ENCODE measurements at regions not wholly inside any gene's neighbourhood (a gene's known extent, or its start where the extent isn't known, plus 50 kb on each side); places are given as distances from the start of the nearest gene placed in this dataset.

DNA sequence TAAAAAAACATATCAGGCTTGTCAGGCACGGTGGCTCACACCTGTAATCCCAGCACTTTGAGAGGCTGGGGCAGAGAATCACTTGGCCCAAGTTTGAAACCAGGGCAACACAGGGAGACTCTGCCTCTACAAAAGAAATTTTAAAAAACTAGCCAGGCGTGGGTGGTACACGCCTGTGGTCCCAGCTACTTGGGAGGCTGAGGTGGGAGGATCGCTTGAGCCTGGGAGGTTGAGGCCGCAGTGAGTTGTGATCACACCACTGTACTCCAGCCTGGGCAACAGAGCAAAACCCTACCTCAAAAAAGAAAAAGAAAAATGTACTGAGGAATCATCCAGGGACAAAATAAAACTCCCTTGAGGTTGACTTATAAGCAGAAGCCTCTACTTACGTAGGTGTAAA is 149.9 kb upstream of the KLF14 start:
- Histone ChIP-seq H3K27me3 (replicated peaks; ENCODE audit: control insufficient read depth, insufficient read depth, low read length) (no peaks in the 10 kb centered on the region), H3K36me3 (ENCODE audit: control insufficient read depth, insufficient read depth, low read length) (no peaks in the 10 kb centered on the region), H3K9me3 (no peaks in the 10 kb centered on the region), H3K4me1 (peaks cover 18% of the 10 kb centered on the region), H3K4me3 (ENCODE audit: low read depth, low read length) (no peak overlapping the region)
- no peak overlapping the region for H3K27ac Mint-ChIP-seq (ENCODE audit: unreplicated experiment)
- no TSS peak for BruUV-seq (replicated peaks)
- DNase-seq = no peak
- H3K27me3 Mint-ChIP-seq (ENCODE audit: insufficient read depth, unreplicated experiment) = no peaks in the 10 kb centered on the region
- H3K4me1 Mint-ChIP-seq (ENCODE audit: low read depth, unreplicated experiment) = peaks cover 27% of the 10 kb centered on the region
- intact Hi-C loops (cut with micrococcal nuclease; ENCODE audit: unreplicated experiment) = no loop called here
- CTCF ChIA-PET = no interaction called here
- H3K9me3 Mint-ChIP-seq (ENCODE audit: unreplicated experiment) = no peaks in the 10 kb centered on the region
- no peak overlapping the region for H3K4me3 Mint-ChIP-seq (ENCODE audit: unreplicated experiment)
- peaks cover 17% of the 10 kb centered on the region for H3K36me3 Mint-ChIP-seq (ENCODE audit: insufficient read depth, unreplicated experiment)
- POLR2A ChIA-PET = no interaction called here
- no peak for TF ChIP-seq CTCF (IDR thresholded peaks at IDR 0.05; ENCODE audit: insufficient read depth in 1 of 2, low read depth in 1 of 2, low read length in 1 of 2, severe bottlenecking in 1 of 2, unreplicated experiment in 1 of 2)

GRCh38 chr7:130884437-130885417 is 150.7 kb upstream of the KLF14 start:
- TF ChIP-seq CTCF (IDR thresholded peaks at IDR 0.05; ENCODE audit: insufficient read depth in 1 of 2, low read depth in 1 of 2, low read length in 1 of 2, severe bottlenecking in 1 of 2, unreplicated experiment in 1 of 2) = no peak
- no peaks in the 10 kb centered on the region for H3K27me3 ChIP-seq (replicated peaks; ENCODE audit: control insufficient read depth, insufficient read depth, low read length)
- ChIA-PET CTCF (interaction anchor here (0.7 to 1.6 kb wide), 5 partner anchors 9 to 156 kb away, joined by 3 to 17 read pairs (median 3); no protein-coding TSS in a partner anchor), POLR2A (interaction anchor here (0.8 kb wide), 1 partner anchor 39 kb away, joined by 4 read pairs; no protein-coding TSS in a partner anchor)
- H3K4me1 ChIP-seq = peaks cover 18% of the 10 kb centered on the region
- Mint-ChIP-seq H3K27ac (ENCODE audit: unreplicated experiment) (peak overlapping the region; percentile 60), H3K4me1 (ENCODE audit: low read depth, unreplicated experiment) (peaks cover 27% of the 10 kb centered on the region), H3K4me3 (ENCODE audit: unreplicated experiment) (no peak overlapping the region), H3K27me3 (ENCODE audit: insufficient read depth, unreplicated experiment) (no peaks in the 10 kb centered on the region), H3K36me3 (ENCODE audit: insufficient read depth, unreplicated experiment) (peaks cover 17% of the 10 kb centered on the region), H3K9me3 (ENCODE audit: unreplicated experiment) (no peaks in the 10 kb centered on the region)
- intact Hi-C loops (cut with micrococcal nuclease; ENCODE audit: unreplicated experiment) = no loop called here
- H3K4me3 ChIP-seq (ENCODE audit: low read depth, low read length) = no peak overlapping the region
- BruUV-seq (replicated peaks) = no TSS peak
- no peaks in the 10 kb centered on the region for H3K9me3 ChIP-seq
- peak in 1 of 2 experiments; percentile 49 for DNase-seq
- H3K36me3 ChIP-seq (ENCODE audit: control insufficient read depth, insufficient read depth, low read length) = no peaks in the 10 kb centered on the region

DNA sequence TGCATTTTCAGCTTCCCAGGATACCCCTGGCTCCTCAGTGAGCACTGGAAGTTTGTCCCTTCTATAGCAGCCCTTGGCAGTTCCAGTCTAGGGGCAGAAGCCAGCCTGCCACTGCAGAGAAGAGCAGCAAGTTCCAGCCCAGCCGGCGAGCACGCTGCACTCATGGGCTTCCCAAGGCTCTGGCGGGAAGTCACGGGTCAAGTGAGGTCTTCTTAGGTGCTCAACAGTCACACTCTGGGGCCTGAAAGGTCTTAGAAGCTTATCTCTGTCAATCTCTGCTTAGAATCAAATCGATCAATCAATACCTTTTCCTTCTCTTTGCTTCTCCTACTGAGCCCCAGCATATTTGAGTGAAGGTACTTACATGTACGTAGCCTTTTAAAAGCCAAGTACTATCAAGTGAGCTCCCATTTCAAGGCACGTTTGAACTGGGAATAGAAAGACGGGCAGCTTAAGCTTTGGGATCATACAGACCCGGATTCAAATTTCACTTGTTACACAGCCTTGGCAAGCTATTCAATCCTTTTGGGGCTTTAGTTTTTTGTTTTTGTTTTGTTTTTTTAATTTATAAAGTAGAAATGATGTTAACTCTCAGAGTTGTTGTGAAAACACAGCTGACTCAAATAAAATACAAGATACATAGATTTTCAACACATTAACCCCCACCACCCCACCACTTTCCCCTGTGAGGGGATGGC is 152.6 kb upstream of the KLF14 start:
- Histone ChIP-seq H3K9me3 (no peaks in the 10 kb centered on the region), H3K4me1 (peaks cover 18% of the 10 kb centered on the region), H3K27me3 (replicated peaks; ENCODE audit: control insufficient read depth, insufficient read depth, low read length) (no peaks in the 10 kb centered on the region), H3K4me3 (ENCODE audit: low read depth, low read length) (no peak overlapping the region), H3K36me3 (ENCODE audit: control insufficient read depth, insufficient read depth, low read length) (no peaks in the 10 kb centered on the region)
- H3K4me3 Mint-ChIP-seq (ENCODE audit: unreplicated experiment) = no peak overlapping the region
- H3K4me1 Mint-ChIP-seq (ENCODE audit: low read depth, unreplicated experiment) = peaks cover 27% of the 10 kb centered on the region
- peaks cover 24% of the 10 kb centered on the region for H3K36me3 Mint-ChIP-seq (ENCODE audit: insufficient read depth, unreplicated experiment)
- CTCF ChIA-PET = interaction anchor here (0.7 kb wide), 1 partner anchor 10 kb away, joined by 3 read pairs; no protein-coding TSS in a partner anchor
- H3K27me3 Mint-ChIP-seq (ENCODE audit: insufficient read depth, unreplicated experiment) = no peaks in the 10 kb centered on the region
- no peaks in the 10 kb centered on the region for H3K9me3 Mint-ChIP-seq (ENCODE audit: unreplicated experiment)
- TF ChIP-seq CTCF (IDR thresholded peaks at IDR 0.05; ENCODE audit: insufficient read depth in 1 of 2, low read depth in 1 of 2, low read length in 1 of 2, severe bottlenecking in 1 of 2, unreplicated experiment in 1 of 2) = no peak
- DNase-seq = no peak
- no TSS peak for BruUV-seq (replicated peaks)
- H3K27ac Mint-ChIP-seq (ENCODE audit: unreplicated experiment) = peak overlapping the region; percentile 1
- POLR2A ChIA-PET = interaction anchor here (0.6 kb wide), 1 partner anchor 27 kb away, joined by 5 read pairs; no protein-coding TSS in a partner anchor
- intact Hi-C loops (cut with micrococcal nuclease; ENCODE audit: unreplicated experiment) = no loop called here
